Activated B cell treated with CpG ODN at 0.5 μM for 24 hours (primary cell): ENCODE measurements at regions not wholly inside any gene's neighbourhood (a gene's known extent, or its start where the extent isn't known, plus 50 kb on each side); places are given as distances from the start of the nearest gene placed in this dataset.
"Not testable (repeated sequence)": the region's sequence is repeated elsewhere in the genome, so short reads cannot be mapped to it uniquely, and the experiment has no call there.

Source experiments
- ATAC-seq: fragments of 200-7000 bp; cut with Tn5 transposase; one replicate; pipeline ENCODE4 v1.10.0; 2021; ENCODE audit warnings: low read depth, mild to moderate bottlenecking, moderate library complexity
- CTCF ChIA-PET: fragments of 350-600 bp; sonication (Branson Sonifier 250); formaldehyde crosslinking; loops from one replicate; lab custom pipeline; 2021; ENCODE audit warnings: antibody characterized with exemption; lab: Charles Lee
- POLR2A ChIA-PET: fragments of 350-600 bp; sonication (Branson Sonifier 250); formaldehyde crosslinking; loops from one replicate; lab custom pipeline; 2021; ENCODE audit warnings: antibody characterized with exemption; lab: Charles Lee
- DNase-seq: peaks from one replicate; pipeline ENCODE4 v3.0.0; 2022
- H3K27ac Mint-ChIP-seq: one replicate; pipeline ENCODE4 v1.8.0; 2020; ENCODE audit warnings: mixed read lengths
- H3K27me3 Mint-ChIP-seq: one replicate; pipeline ENCODE4 v1.8.0; 2021; ENCODE audit warnings: mixed read lengths
- H3K36me3 Mint-ChIP-seq: one replicate; pipeline ENCODE4 v1.8.0; 2021; ENCODE audit warnings: low read depth, mixed read lengths
- H3K4me1 Mint-ChIP-seq: one replicate; pipeline ENCODE4 v1.8.0; 2021; ENCODE audit warnings: mixed read lengths
- H3K4me3 Mint-ChIP-seq: one replicate; pipeline ENCODE4 v1.8.0; 2020; ENCODE audit warnings: mild to moderate bottlenecking, mixed read lengths
- H3K9me3 Mint-ChIP-seq: one replicate; pipeline ENCODE4 v1.8.0; 2020; ENCODE audit warnings: mixed read lengths
- intact Hi-C: fragments of 100-400 bp; cut with micrococcal nuclease; formaldehyde crosslinking; loops from one replicate; pipeline ENCODE4 v1.15.1; 2024
- TF ChIP-seq, protein P1 (sequence below): fragments of 200-600 bp; IDR thresholded peaks from one replicate; pipeline ENCODE4 v1.8.0; 2022; ENCODE audit warnings: antibody characterized with exemption, mild to moderate bottlenecking

- Mint-ChIP-seq H3K4me1 (no peaks in the 10 kb centered on the region), H3K4me3 (no peak overlapping the region)
- POLR2A ChIA-PET, result no interaction called here
Measured at GRCh38 chr21:15976807-15977206, 247.0 kb downstream of the USP25 start.

DNA sequence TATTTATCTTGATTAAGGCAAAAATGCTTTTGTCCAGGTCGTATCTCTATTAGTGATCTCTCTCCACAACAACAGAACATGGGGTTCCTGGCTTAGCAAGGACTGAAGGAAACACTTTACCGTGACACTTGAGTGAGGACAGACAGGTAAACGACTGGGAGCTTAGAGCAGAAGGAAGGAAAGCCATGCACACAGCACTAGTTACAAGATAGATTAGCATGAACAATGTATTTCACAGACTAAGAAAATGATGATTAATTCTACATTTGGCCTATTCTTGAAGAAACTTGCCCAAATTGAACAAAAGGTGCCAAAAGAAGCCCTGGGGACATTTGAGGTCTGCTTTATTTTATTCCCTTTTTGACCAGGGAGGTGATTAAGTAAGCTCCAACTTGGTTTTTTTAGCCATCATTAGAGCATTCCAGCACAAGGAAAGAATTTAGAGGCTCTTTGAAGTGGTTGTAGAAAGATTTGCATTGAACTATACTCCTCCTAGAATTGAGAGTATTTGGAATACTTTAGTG, 248.5 kb downstream of the USP25 start:
- H3K4me1 Mint-ChIP-seq, result no peaks in the 10 kb centered on the region
- no peaks in the 10 kb centered on the region for H3K9me3 Mint-ChIP-seq
- H3K4me3 Mint-ChIP-seq, result no peak overlapping the region
- CTCF ChIA-PET, result no interaction called here
- H3K36me3 Mint-ChIP-seq, result no peaks in the 10 kb centered on the region
- intact Hi-C loops, result no loop called here
- TF ChIP-seq, protein P1, sequence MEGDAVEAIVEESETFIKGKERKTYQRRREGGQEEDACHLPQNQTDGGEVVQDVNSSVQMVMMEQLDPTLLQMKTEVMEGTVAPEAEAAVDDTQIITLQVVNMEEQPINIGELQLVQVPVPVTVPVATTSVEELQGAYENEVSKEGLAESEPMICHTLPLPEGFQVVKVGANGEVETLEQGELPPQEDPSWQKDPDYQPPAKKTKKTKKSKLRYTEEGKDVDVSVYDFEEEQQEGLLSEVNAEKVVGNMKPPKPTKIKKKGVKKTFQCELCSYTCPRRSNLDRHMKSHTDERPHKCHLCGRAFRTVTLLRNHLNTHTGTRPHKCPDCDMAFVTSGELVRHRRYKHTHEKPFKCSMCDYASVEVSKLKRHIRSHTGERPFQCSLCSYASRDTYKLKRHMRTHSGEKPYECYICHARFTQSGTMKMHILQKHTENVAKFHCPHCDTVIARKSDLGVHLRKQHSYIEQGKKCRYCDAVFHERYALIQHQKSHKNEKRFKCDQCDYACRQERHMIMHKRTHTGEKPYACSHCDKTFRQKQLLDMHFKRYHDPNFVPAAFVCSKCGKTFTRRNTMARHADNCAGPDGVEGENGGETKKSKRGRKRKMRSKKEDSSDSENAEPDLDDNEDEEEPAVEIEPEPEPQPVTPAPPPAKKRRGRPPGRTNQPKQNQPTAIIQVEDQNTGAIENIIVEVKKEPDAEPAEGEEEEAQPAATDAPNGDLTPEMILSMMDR, result no peak
- no peak overlapping the region for H3K27ac Mint-ChIP-seq
- POLR2A ChIA-PET, result no interaction called here
- DNase-seq, result no peak
- H3K27me3 Mint-ChIP-seq, result no peaks in the 10 kb centered on the region
- ATAC-seq, result no peak

More at GRCh38 chr21:15976807-15977206, 247.0 kb downstream of the USP25 start:
- H3K27me3 Mint-ChIP-seq, result no peaks in the 10 kb centered on the region
- no peak for ATAC-seq
- H3K36me3 Mint-ChIP-seq, result no peaks in the 10 kb centered on the region
- no peak for DNase-seq
- no peak overlapping the region for H3K27ac Mint-ChIP-seq
- no peaks in the 10 kb centered on the region for H3K9me3 Mint-ChIP-seq
- intact Hi-C loops, result no loop called here
- TF ChIP-seq, protein P1, result no peak
- CTCF ChIA-PET, result no interaction called here

DNA sequence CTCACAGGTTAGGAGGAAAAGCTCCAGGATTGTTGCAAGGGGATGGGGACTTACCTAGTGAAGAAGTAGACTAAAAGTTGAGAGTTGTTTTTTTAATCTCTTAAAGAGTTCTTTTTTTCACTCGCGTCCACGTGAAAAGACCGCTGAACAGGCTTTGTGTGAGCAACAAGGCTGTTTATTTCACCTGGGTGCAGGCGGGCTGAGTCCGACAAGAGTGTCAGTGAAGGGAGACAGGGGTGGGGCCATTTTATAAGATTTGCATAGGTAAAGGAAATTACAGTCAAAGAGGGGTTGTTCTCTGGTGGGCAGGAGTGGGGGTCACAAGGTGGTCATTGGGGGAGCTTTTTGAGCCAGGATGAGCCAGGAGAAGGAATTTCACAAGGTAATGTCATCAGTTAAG, 249.7 kb downstream of the USP25 start:
- ATAC-seq, H3K4me3 Mint-ChIP-seq, CTCF ChIA-PET, H3K27ac Mint-ChIP-seq, POLR2A ChIA-PET, H3K36me3 Mint-ChIP-seq, H3K27me3 Mint-ChIP-seq, intact Hi-C loops, DNase-seq, H3K4me1 Mint-ChIP-seq, H3K9me3 Mint-ChIP-seq: not testable (repeated sequence)

- TF ChIP-seq, protein P1, result no peak
- Mint-ChIP-seq H3K4me1 (no peaks in the 10 kb centered on the region), H3K27me3 (no peaks in the 10 kb centered on the region), H3K27ac (no peak overlapping the region), H3K9me3 (peaks cover 6% of the 10 kb centered on the region), H3K4me3 (no peak overlapping the region), H3K36me3 (no peaks in the 10 kb centered on the region)
- CTCF ChIA-PET, result no interaction called here
- DNase-seq, result no peak
- POLR2A ChIA-PET, result no interaction called here
- intact Hi-C loops, result no loop called here
- no peak for ATAC-seq
Measured at GRCh38 chr21:15986277-15986676, 256.5 kb downstream of the USP25 start.

- Mint-ChIP-seq H3K4me3 (no peak overlapping the region), H3K9me3 (no peaks in the 10 kb centered on the region), H3K36me3 (no peaks in the 10 kb centered on the region), H3K4me1 (no peaks in the 10 kb centered on the region), H3K27ac (no peak overlapping the region), H3K27me3 (peaks cover 1% of the 10 kb centered on the region)
- DNase-seq (no peak), ATAC-seq (no peak)
- ChIA-PET CTCF (no interaction called here), POLR2A (no interaction called here)
- intact Hi-C loops, result no loop called here
- TF ChIP-seq, protein P1, result no peak
Measured at GRCh38 chr21:15992171-15992570, 262.4 kb downstream of the USP25 start.

GRCh38 chr21:15993951-15994350, 264.2 kb downstream of the USP25 start:
- CTCF ChIA-PET, result no interaction called here
- ATAC-seq, result no peak
- Mint-ChIP-seq H3K27ac (no peak overlapping the region), H3K4me1 (no peaks in the 10 kb centered on the region), H3K36me3 (no peaks in the 10 kb centered on the region), H3K4me3 (no peak overlapping the region), H3K27me3 (peaks cover 1% of the 10 kb centered on the region), H3K9me3 (no peaks in the 10 kb centered on the region)
- intact Hi-C loops, result no loop called here
- no peak for DNase-seq
- TF ChIP-seq, protein P1, result no peak
- POLR2A ChIA-PET, result no interaction called here
